ENCODE measurements at regions not wholly inside any gene's neighbourhood (a gene's known extent, or its start where the extent isn't known, plus 50 kb on each side); places are given as distances from the start of the nearest gene placed in this dataset.

- no peaks in the 10 kb centered on the region for H3K4me1 ChIP-seq (ENCODE audit: insufficient read depth, low read length, severe bottlenecking)
- no peak overlapping the region for H3K27ac ChIP-seq (ENCODE audit: low read depth, low read length, poor library complexity, severe bottlenecking)
- H3K36me3 ChIP-seq (ENCODE audit: insufficient read depth, low read length) = no peaks in the 10 kb centered on the region
- no peak overlapping the region for H3K4me2 ChIP-seq (ENCODE audit: low read length)
- no peak overlapping the region for H3K4me3 ChIP-seq (ENCODE audit: low read depth, low read length, poor library complexity, severe bottlenecking)
- no peaks in the 10 kb centered on the region for H3K9me3 ChIP-seq (ENCODE audit: low read length)
- no peak overlapping the region for H3K9ac ChIP-seq (ENCODE audit: low read length)
- H3K9me2 ChIP-seq (ENCODE audit: low read depth, low read length) = no peaks in the 10 kb centered on the region
- TF ChIP-seq EZH2 (IDR thresholded peaks at IDR 0.05; ENCODE audit: borderline replicate concordance, low read length) (no peak), CTCF (IDR thresholded peaks at IDR 0.05; ENCODE audit: low read length) (no peak)
- no peaks in the 10 kb centered on the region for H3K79me2 ChIP-seq (ENCODE audit: insufficient read depth, low read length)
- no peaks in the 10 kb centered on the region for H3K27me3 ChIP-seq (ENCODE audit: insufficient read depth, low read length)
- H3F3A ChIP-seq (ENCODE audit: insufficient read depth, low read length) = no peaks in the 10 kb centered on the region
- no peaks in the 10 kb centered on the region for H4K20me1 ChIP-seq (ENCODE audit: insufficient read depth, low read length)
- no peak overlapping the region for H2AFZ ChIP-seq (ENCODE audit: low read length)
Measured at GRCh38 chr13:22118158-22118557, 447.3 kb downstream of the FGF9 start.

GRCh38 chr13:22120646-22121045 is 449.8 kb downstream of the FGF9 start:
- H3K9me2 ChIP-seq (ENCODE audit: low read depth, low read length) = no peaks in the 10 kb centered on the region
- no peak overlapping the region for H3K27ac ChIP-seq (ENCODE audit: low read depth, low read length, poor library complexity, severe bottlenecking)
- no peak for TF ChIP-seq EZH2 (IDR thresholded peaks at IDR 0.05; ENCODE audit: borderline replicate concordance, low read length)
- TF ChIP-seq CTCF (IDR thresholded peaks at IDR 0.05; ENCODE audit: low read length) = no peak
- no peaks in the 10 kb centered on the region for H3K27me3 ChIP-seq (ENCODE audit: insufficient read depth, low read length)
- H2AFZ ChIP-seq (ENCODE audit: low read length) = no peak overlapping the region
- no peaks in the 10 kb centered on the region for H3K4me1 ChIP-seq (ENCODE audit: insufficient read depth, low read length, severe bottlenecking)
- no peaks in the 10 kb centered on the region for H3F3A ChIP-seq (ENCODE audit: insufficient read depth, low read length)
- H3K4me3 ChIP-seq (ENCODE audit: low read depth, low read length, poor library complexity, severe bottlenecking) = no peak overlapping the region
- H3K4me2 ChIP-seq (ENCODE audit: low read length) = no peak overlapping the region
- H3K9ac ChIP-seq (ENCODE audit: low read length) = no peak overlapping the region
- no peaks in the 10 kb centered on the region for H3K9me3 ChIP-seq (ENCODE audit: low read length)
- no peaks in the 10 kb centered on the region for H3K79me2 ChIP-seq (ENCODE audit: insufficient read depth, low read length)
- no peaks in the 10 kb centered on the region for H4K20me1 ChIP-seq (ENCODE audit: insufficient read depth, low read length)
- no peaks in the 10 kb centered on the region for H3K36me3 ChIP-seq (ENCODE audit: insufficient read depth, low read length)

- Histone ChIP-seq H3K36me3 (ENCODE audit: insufficient read depth, low read length) (no peaks in the 10 kb centered on the region), H3K79me2 (ENCODE audit: insufficient read depth, low read length) (no peaks in the 10 kb centered on the region), H4K20me1 (ENCODE audit: insufficient read depth, low read length) (no peaks in the 10 kb centered on the region), H3F3A (ENCODE audit: insufficient read depth, low read length) (no peaks in the 10 kb centered on the region), H3K27me3 (ENCODE audit: insufficient read depth, low read length) (no peaks in the 10 kb centered on the region), H3K4me3 (ENCODE audit: low read depth, low read length, poor library complexity, severe bottlenecking) (no peak overlapping the region), H3K27ac (ENCODE audit: low read depth, low read length, poor library complexity, severe bottlenecking) (no peak overlapping the region), H3K4me2 (ENCODE audit: low read length) (no peak overlapping the region), H3K9me2 (ENCODE audit: low read depth, low read length) (no peaks in the 10 kb centered on the region), H3K9ac (ENCODE audit: low read length) (no peak overlapping the region), H3K9me3 (ENCODE audit: low read length) (no peaks in the 10 kb centered on the region), H2AFZ (ENCODE audit: low read length) (no peak overlapping the region), H3K4me1 (ENCODE audit: insufficient read depth, low read length, severe bottlenecking) (no peaks in the 10 kb centered on the region)
- TF ChIP-seq CTCF (IDR thresholded peaks at IDR 0.05; ENCODE audit: low read length) (no peak), EZH2 (IDR thresholded peaks at IDR 0.05; ENCODE audit: borderline replicate concordance, low read length) (no peak)
Measured at GRCh38 chr13:22121146-22121739, 450.4 kb downstream of the FGF9 start.
